HG03196 (cell line): ENCODE measurements at regions not wholly inside any gene's neighbourhood (a gene's known extent, or its start where the extent isn't known, plus 50 kb on each side); places are given as distances from the start of the nearest gene placed in this dataset.

ENCODE experiments used
- ATAC-seq: cut with Tn5 transposase; IDR thresholded peaks from one replicate; pipeline ENCODE4 v1.9.1; 2021; ENCODE audit not compliant: unreplicated experiment

DNA sequence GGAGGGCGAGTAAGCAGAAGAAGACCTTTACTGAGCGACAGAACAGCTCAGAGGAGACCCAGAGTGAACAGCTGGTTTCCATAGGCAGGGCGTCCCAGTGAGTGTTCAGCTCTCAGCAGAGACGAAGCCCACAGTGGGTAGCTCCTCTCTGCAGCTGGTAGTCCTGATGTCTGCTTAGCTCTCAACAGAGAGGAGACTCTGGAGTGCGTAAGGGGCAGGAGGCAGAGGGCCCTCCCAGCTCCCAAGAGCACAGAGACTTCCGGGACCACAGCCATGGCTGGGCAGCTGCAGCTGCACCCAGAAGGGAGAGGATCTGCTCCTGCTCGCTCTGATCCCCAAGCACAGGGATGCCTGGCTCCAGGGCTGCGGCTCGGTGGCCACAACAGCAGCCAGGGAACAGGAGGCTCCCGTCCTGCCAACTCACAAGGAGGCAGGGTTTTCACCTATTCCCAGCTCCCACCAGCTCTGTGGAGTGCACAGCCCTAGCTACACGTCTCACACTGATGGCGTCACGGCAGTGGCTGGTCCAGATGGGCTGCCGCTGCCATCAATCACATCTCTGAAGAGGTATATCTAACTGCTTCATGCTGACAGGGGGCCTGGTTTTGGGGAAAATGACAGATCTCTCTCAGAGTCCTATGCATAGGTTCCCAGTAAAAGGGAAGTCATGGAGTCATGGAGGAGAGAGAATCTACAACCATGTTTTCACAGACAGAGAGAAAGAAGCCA is 2660.1 kb upstream of the PCDH20 start:
- ATAC-seq = no peak

- ATAC-seq = no peak
Measured at GRCh38 chr13:64074971-64075474, 2659.4 kb upstream of the PCDH20 start.

DNA sequence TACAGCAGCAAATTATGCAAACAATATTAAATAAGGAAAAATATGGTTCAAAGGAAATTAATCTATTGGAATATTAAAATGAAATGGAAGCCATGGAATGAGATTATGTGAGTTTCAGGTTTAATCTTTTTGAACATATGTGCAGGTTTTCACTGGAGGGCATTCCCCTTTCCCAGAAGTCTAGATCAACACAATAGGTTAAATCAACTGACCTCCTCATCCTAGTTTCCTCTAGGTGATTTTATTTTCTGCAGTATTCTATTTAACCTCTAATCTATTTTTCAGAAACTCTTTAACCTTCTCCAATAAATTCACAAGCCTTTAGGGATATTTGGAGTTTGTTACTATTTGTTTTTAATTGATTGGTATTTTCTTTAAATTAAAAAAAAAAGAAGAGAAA is 2657.6 kb upstream of the PCDH20 start:
- no peak for ATAC-seq

DNA sequence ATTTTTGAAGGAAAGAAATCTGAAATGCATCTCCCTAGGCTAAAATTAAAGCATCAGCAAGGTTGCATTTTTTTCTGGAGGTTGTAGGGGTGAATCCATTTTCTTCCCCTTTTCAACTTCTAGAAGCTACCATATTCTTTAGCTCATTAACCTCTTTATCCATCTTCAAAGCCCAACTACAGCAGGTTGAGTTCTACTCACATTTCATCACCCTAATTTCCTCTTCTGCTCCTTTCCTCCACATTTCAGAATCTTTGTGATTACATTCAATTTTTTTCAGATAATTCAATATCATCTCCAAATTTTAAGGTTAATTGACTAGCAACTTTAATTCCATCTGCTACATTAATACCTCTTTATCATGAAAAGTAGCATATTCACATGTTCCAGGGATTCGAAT is 2655.7 kb upstream of the PCDH20 start:
- ATAC-seq = no peak

- no peak for ATAC-seq
Measured at GRCh38 chr13:64069892-64070291, 2654.2 kb upstream of the PCDH20 start.

DNA sequence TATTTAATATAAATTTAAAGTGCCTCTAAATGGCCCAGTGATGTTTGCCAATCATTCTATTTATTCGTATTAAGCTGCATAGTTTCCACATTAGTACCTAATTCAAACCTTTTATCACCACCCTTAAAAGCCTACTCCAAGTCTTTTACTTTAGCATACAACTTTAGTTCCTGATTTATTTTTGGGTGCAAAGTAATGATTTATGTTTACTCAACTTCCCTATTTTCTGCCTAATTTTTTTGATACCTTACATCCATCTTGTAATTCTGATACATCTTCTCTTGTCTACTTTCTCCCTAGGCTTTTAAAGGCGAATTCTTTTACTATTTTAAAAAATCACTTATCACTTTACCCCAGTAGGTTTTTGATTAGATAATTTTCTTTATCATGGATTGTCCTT is 2651.1 kb upstream of the PCDH20 start:
- ATAC-seq = no peak

DNA sequence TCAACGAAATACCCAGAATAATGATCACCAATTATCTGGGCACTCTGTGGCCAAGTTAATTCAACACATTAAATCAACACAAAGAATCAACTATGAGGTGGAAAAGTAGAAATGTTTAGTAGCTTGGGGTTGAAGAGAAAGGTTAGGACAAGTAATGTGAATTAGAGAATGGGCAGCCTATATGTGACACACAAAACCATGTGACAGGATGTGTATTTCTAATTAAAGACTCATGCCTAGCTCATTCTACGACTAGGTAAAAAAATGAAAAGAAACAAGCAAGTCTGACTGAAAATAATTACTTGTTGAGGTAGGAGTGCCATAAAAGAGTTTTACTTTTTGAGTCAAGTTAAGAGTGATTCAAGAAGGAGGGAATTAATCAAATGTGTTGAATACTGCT is 2646.0 kb upstream of the PCDH20 start:
- ATAC-seq = no peak

- no peak for ATAC-seq
Measured at GRCh38 chr13:64057372-64058020, 2641.8 kb upstream of the PCDH20 start.

GRCh38 chr13:64054321-64054720 is 2638.7 kb upstream of the PCDH20 start:
- no peak for ATAC-seq

DNA sequence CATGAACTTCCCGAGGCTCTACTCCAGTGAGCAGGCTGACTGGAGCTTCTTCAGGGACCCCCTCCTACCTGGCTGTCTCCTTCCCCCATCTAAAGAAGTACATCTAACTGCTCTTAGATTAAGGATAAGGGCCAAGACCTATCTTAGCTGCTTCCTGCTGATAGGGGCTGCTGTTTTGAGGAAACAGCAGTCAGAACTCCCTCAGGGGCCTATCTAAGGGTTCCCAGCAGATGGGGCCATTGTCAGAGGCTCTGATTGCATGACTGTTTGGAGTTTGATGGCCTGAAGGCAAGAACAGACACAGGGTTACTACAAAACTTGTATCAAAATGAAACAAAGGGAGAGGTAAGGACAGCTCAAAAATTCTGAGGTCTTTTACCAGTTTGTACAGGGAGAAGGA is 2636.9 kb upstream of the PCDH20 start:
- ATAC-seq = no peak

GRCh38 chr13:64051278-64051677 is 2635.6 kb upstream of the PCDH20 start:
- ATAC-seq = no peak

DNA sequence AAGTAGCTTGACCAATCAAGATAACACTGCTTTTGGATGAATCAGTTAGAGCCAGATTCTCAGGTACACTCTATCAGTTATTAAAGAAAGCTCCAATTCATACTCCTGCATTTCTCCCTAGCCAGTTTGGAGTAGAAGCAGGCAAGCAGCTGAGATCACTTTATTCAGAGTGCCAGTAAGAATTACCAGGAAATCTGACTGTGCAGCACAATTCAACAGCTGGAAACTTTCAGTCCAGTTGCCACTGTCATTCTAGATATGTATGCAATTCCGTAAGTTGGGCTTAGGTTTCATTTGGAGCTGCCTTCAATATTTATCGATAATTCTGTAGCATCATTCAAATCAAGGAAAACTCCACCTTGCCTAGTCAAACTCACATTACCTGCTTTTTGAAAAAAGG is 2625.6 kb upstream of the PCDH20 start:
- no peak for ATAC-seq

- ATAC-seq = no peak
Measured at GRCh38 chr13:64033921-64034320, 2618.3 kb upstream of the PCDH20 start.

DNA sequence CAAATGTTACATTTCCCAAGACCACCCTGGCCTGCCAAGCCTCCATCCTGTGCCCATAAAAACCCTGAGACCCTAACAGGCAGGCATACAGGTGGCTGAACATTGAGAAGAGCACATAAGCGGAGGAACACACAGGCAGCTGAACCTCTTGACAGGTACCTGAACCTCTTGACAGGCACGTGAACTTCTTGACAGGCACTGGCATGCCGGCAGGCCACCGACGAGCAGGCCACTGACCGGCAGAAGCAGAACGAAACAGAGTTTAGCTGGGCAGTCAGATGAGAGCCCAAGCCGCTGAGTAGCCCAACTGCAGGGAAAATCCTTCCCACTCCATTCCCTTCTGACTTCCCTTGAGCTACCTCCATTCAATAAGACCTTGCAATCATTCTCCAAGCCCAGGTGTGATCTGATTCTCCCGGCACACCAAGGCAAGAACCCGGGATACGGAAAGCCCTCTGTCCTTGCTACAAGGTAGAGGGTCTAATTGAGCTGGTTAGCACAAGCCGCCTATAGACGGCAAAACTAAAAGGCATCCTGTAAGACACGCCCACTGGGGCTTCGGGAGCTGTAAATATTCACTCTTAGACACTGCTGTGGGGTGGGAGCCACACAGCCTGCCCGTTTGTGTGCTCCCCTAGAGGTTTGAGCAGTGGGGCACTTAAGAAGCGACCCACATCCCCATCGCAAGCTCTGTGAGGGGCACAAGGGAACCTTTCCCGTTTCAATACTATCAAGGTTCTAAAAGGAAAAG is 2613.9 kb upstream of the PCDH20 start:
- ATAC-seq = no peak

DNA sequence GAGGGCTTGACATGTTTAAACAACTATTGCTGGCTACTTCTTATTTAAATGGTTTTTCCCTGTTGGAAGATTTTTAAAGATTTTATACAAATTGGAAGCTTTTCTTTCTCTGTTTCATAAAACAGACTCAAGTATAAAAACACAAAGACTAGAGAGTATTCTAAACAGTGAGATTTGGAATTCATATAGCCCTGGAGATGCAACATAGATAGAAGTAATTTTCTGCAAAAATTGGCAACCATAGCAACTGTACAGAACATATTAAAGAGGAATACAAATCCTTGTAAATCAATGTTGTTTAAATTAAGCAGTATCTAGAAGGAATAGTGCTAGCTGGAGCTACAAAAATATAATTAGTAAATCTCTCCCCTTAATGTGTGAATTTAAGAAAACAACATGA is 2612.9 kb upstream of the PCDH20 start:
- no peak for ATAC-seq

- no peak for ATAC-seq
Measured at GRCh38 chr13:64020126-64020525, 2604.5 kb upstream of the PCDH20 start.

- no peak for ATAC-seq
Measured at GRCh38 chr13:64007339-64007738, 2591.7 kb upstream of the PCDH20 start.

DNA sequence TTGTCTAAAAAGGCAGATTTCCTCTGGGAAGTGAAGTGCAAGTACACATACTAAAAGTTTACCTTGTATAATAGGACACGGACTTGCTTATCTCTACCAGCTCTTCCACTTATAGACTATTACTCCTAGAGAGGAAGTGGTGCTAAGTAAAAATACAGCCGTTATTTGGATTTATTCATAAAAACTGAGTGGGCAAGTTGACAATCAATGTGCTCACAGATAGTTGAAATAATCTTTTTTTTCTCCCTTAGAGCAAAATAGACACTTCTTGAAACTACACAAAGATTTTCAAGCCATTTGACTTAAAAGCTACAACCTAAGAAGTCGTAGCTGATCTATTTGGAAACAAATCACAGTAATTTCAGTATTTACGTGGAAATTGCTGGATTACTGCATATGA is 2584.7 kb upstream of the PCDH20 start:
- ATAC-seq = no peak

- ATAC-seq = no peak
Measured at GRCh38 chr13:63999614-64000305, 2584.1 kb upstream of the PCDH20 start.

DNA sequence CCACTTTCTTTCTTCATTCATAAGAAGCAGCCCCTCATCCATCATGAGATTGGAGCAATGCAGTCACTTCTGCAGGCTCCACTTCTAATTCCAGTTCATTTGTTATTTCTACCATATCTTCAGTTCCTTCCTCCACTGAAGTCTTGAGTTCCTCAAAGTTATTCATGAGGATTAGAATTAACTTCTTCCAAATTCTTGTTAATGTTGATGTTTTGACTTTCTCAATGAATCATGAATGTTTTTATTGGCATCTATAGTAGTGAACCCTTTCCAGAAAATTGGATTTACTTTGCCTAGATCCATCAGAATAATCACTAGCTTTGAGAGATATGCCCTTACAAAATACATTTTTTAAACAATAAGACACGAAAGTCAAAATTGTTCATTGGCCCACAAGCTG is 2567.7 kb upstream of the PCDH20 start:
- ATAC-seq = no peak

DNA sequence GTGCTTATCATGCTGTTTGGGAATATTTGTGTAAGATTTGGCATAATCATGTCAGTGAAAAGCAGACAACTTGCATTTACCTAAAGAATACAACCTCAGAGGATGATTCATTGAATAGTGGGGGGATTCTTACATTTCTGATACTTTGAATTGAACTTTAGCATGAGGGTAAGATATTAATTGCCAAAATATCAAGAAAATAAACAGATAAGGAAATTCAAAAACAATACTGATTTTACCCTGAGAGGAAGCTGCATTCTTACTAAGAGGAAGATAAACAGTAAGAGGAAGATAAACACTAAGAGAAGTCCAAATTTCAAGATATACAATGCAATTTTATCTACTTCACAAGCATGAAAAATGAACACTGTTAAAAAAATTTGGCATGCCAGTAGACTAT is 2564.3 kb upstream of the PCDH20 start:
- no peak for ATAC-seq
